ENCODE measurements at regions not wholly inside any gene's neighbourhood (a gene's known extent, or its start where the extent isn't known, plus 50 kb on each side); places are given as distances from the start of the nearest gene placed in this dataset.
"Not testable (repeated sequence)": the region's sequence is repeated elsewhere in the genome, so short reads cannot be mapped to it uniquely, and the experiment has no call there.

- no peak for DNase-seq
Measured at GRCh38 chr2:225771701-225772100, 372.2 kb downstream of the NYAP2 start.

DNA sequence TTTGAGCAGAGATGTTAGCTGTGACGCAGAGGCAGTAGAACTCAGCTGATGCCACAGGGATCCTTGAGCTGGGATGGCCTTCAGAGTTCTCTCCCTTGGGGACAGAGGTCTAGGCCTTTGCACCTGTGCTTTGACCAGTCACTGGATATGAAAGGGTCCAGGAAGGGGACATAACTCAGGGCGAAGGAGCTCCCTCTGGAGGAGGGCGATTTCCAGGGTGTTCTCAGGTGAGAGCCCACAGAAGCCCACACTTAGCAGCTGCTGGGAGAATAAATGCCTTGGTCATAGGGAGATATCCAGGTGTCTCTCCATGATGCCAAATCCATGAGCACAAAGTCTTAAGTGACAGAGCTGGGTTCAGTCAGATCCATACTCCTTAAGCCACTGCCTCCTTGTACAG lies 369.2 kb downstream of the NYAP2 start:
- DNase-seq, result no peak

DNA sequence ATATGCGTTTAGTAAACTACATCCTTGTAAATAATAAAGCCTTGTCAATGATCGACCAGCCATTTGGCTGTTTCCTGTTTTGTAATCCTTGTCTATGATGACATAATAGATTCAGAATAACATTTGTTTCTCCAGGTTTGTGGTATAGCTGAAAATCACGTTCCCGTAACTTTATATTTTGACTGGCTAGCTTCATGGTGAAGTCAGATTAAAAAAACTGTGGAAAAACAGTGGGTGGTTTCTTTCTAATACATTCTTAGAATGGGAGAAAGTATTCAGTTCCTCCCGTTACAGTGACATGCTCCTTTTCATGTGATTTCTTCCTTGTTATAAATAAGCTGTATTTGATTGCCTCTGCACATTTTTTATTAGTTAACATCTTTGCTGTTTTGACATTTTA lies 366.9 kb downstream of the NYAP2 start:
- no peak for DNase-seq

GRCh38 chr2:225765820-225766219 lies 366.3 kb downstream of the NYAP2 start:
- DNase-seq, result no peak

- DNase-seq, result no peak
Measured at GRCh38 chr2:225764346-225764745, 364.8 kb downstream of the NYAP2 start.

GRCh38 chr2:225763711-225764110 lies 364.2 kb downstream of the NYAP2 start:
- DNase-seq, result no peak

DNA sequence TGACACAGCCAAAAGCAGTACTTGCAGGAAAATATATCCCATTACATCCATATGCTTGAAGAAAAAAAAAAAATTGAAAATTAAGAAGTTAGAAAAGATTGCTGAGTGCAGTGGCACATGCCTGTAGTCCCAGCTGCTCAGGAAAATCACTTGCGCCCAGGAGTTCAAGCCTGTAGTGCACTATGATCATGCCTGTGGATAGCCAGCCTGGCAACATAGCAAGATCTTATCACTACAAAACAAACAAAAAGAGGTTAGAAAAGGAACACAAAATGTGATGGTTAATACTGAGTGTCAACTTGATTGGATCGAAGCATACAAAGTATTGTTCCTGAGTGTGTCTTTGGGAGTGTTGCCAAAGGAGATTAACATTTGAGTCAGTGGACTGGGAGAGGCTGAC lies 361.9 kb downstream of the NYAP2 start:
- DNase-seq, result no peak

- DNase-seq, result no peak
Measured at GRCh38 chr2:225757248-225757647, 357.7 kb downstream of the NYAP2 start.

DNA sequence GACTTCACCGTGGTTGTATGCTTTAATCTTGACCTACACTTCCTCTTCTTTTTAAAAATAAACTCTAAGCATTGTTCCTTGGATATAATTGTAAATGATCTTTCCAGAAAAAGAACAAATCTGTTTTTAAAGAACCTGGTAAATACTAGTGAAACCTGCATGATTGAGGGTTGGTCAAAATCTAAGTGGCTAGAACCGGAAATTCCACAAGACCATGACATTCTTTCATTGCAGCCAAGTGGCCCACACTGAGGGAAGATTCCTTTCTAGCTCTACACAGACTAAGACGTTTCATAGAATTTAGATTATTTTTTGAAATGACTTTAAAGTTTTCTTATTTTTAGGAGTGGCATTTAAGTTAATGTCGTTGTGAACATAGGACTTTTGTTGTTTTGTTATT lies 356.7 kb downstream of the NYAP2 start:
- DNase-seq, result no peak

DNA sequence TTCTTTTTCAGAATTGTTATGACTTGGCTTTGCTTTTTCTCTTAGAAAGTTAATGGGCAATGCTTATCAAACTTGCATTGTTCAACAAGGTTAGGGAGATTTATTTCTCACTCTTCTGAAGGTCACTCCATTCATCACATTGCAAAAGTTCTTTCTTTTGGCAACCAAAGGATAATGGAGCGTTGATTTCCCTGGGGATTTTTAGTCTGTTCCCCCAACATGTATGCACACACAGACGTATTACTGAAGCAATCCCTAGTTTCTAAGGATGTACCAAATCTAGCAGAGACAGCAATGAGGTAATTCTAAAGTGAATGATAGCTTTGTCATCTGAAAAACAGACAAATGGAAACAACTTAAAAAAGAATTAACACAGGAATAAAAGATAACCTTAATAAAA lies 349.1 kb downstream of the NYAP2 start:
- DNase-seq, result no peak

GRCh38 chr2:225743996-225744395 lies 344.5 kb downstream of the NYAP2 start:
- DNase-seq, result not testable (repeated sequence)

GRCh38 chr2:225742487-225742886 lies 343.0 kb downstream of the NYAP2 start:
- no peak for DNase-seq

- no peak for DNase-seq
Measured at GRCh38 chr2:225740086-225740485, 340.6 kb downstream of the NYAP2 start.

DNA sequence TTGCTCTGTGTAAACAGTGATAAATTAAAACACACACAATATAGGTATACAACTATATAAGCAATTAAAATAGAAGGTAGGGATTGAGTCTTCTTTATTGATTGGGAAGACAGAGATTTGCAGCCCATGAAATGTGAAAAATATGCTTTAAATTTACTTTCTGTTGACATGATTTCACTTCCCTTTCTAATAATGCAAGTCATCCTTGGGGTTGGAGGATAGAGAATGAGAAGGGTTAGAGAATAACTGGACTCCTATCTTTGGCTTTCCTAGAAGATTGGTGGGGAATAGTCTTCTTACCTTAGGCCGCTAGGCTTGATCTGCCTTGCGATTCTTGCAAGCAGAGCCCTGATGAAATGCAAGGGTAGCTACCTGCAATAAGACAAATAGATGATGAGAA lies 339.8 kb downstream of the NYAP2 start:
- DNase-seq, result no peak

- DNase-seq, result no peak
Measured at GRCh38 chr2:225738735-225739134, 339.2 kb downstream of the NYAP2 start.

- DNase-seq, result no peak
Measured at GRCh38 chr2:225737556-225737955, 338.0 kb downstream of the NYAP2 start.

- no peak for DNase-seq
Measured at GRCh38 chr2:225735844-225736243, 336.3 kb downstream of the NYAP2 start.

- DNase-seq, result no peak
Measured at GRCh38 chr2:225725726-225726125, 326.2 kb downstream of the NYAP2 start.
